COR-L47 (cell line): ENCODE measurements at regions not wholly inside any gene's neighbourhood (a gene's known extent, or its start where the extent isn't known, plus 50 kb on each side); places are given as distances from the start of the nearest gene placed in this dataset.
A peak's percentile ranks its signal among the peaks of the same experiment; 100 is the strongest.
"Not testable (repeated sequence)": the region's sequence is repeated elsewhere in the genome, so short reads cannot be mapped to it uniquely, and the experiment has no call there.

Experiments used
- DNase-seq: peaks from one replicate; lab custom pipeline; 2025; lab: John Stamatoyannopoulos, UW

DNA sequence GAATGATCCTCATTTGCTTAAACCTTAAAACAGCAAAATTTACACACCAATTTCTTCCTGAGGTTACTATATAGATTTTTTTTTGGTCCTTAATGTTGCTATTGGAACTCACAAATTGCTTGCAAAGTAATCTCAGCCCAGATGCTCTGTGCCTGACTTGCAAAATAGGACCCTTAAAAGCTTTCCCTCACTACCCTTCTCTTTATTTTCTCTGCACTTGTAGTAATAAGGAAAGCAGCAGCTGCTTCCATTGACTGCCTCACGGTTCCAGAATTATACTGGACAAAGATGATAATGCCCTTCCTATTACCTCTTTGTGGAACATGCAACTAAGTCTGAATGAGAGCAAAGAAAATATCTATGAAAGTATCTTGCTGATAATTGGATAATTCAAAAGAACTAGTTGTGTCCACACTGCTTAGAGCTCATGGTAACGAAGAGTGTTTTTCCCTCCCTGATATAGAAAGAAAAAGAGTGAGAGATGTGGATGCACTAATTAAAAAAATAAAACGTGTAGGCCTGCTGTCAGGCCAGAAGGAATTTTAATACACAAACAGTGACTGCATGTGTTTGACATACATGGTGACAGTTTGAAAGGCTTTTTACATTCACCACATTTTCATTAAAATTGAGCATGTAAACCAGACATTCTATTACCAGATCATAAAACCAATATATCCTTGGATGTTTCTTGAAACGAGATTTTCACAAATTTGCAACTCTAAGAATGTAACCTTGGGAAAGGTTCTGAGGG is 783.1 kb downstream of the GBE1 start:
- no peak for DNase-seq

DNA sequence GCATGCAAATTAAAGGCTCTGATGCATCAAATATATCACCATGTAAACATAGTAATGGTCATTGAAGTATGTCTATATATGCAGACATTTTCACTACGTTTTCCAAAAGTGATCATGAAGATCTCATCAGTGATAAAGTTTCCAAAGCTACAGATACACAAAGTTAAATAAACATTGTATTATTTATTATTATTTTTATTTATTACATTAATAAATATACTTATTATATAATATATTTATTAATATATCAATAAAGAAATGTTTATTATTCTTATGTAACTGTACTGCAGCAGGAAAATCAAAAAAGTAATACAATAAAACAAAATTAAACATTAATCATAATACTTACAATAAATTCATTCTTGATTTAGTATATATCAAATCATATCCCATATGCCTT is 791.2 kb downstream of the GBE1 start:
- DNase-seq: no peak

- DNase-seq: no peak
These were observed 831.9 kb downstream of the GBE1 start for GRCh38 chr3:80929576-80929975.

DNA sequence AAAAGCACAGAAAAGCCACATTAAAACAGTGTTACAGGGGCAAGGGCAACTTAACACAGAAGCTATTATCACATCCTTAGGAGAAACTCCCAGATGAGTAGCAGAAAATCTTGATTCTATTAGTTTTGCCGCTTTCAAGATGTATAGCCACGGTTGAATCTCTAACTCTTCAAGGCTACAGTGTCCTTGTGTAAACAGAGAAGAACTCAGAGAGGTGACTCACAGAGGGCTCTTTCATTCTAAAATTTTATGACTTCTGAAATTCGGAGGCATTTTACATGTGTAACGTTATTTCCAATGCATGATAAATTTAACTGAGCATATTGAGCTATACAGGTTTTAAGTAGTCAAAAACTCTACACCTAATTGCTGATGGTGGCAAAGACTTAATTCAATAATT is 846.6 kb downstream of the GBE1 start:
- no peak for DNase-seq

- no peak for DNase-seq
These were observed 863.2 kb downstream of the GBE1 start for GRCh38 chr3:80898211-80898610.

- DNase-seq: not testable (repeated sequence)
These were observed 864.4 kb downstream of the GBE1 start for GRCh38 chr3:80897005-80897404.

- no peak for DNase-seq
These were observed 870.9 kb downstream of the GBE1 start for GRCh38 chr3:80890571-80890970.

DNA sequence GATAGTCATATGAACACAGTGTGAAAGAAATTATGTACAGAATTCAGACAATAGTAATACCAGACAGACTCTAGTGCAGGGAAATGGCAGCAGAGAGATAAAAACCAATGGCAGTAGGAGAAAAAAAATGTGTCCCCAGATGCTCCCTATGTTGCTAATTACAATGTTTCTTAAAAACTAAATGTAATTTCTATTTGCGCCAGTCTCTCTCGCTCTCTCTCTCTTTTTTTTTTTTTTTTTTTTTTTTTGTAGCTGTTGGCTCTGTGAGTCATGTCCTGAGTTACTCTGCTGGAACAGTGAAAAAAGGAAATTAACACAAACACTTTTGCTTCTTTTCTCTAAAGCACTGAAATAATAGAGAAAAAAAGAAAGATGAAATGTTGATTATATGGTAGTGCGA is 871.9 kb downstream of the GBE1 start:
- no peak for DNase-seq

- no peak for DNase-seq
These were observed 890.9 kb downstream of the GBE1 start for GRCh38 chr3:80870476-80871041.

GRCh38 chr3:80855482-80855881 is 906.0 kb downstream of the GBE1 start:
- no peak for DNase-seq

GRCh38 chr3:80836395-80836794 is 925.0 kb downstream of the GBE1 start:
- DNase-seq: no peak

- DNase-seq: no peak
These were observed 953.9 kb downstream of the GBE1 start for GRCh38 chr3:80807577-80807976.

DNA sequence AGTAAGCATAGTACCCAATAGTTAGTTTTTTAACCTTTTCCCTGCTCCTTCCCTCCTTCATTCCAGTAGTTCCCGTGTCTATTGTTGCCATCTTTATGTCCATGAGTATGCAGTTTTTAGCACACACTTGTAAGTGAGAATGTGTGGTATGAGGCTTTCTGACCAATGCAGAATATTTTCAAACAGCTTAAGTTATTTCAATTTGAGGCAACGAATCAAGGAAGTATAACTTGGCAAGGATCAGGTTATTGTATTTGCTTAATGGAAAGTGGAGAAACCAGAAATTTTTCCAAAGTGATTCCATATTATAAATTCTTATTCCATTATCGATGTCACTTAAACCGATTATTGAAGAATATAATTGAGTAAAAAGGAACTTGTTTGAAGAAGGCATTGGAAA is 954.8 kb downstream of the GBE1 start:
- no peak for DNase-seq

- no peak for DNase-seq
These were observed 972.5 kb downstream of the GBE1 start for GRCh38 chr3:80788914-80789313.

DNA sequence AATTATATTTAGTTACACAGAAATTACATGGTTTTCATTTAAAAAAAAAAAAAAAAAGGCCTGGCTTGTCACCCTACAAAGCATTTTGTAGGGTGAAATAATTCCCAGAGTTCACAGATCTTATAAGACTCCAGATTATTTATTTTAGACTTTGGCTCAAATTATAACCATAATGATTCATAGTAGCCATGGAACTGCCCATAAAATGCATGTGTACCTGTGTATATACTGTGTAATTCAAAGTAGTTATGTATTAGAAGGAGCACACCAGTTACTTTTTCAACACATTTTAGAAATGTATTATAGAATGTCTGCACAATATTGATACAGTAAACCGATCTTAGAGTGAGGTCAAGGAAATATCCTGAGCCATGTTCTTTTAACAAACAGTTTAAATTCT is 975.6 kb downstream of the GBE1 start:
- DNase-seq: no peak

DNA sequence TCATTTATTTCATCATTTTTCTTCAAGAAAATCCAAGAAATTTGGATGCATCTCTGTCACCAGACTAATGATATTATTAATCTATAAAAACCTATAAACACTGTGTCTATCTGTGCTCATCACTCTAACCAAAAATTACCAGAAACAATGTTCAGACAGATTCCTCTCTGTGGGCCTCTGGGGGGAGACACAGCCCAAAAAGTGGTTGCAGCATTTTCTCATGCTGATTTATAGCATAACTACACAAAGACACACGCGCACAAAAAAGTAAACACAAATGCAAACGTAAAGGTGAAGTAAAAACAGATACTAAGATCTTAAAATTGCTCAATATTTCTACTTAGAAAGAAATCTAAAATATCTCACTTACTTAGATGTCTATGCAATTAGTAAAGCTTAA is 976.0 kb downstream of the GBE1 start:
- DNase-seq: peak; percentile 12

DNA sequence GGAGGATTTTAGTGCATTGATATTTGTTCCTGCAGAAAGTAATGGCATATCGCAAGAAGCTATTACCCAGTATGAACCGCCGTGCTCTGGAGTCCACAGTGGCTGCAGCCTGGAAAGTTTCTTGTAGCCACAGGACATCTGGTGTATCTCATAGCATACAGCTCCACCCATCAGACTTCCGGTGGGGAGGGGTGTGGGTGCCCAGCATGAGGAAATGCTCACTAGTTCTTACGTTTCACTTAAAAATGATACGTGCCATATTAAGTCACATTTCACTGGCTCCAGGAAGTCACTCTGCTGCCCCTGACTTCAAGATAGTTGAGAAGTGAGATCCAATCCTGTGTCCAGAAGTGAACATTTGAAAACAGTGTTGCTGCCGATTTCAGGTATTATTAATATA is 990.4 kb downstream of the GBE1 start:
- no peak for DNase-seq

GRCh38 chr3:80770106-80771074 is 991.1 kb downstream of the GBE1 start:
- no peak for DNase-seq

DNA sequence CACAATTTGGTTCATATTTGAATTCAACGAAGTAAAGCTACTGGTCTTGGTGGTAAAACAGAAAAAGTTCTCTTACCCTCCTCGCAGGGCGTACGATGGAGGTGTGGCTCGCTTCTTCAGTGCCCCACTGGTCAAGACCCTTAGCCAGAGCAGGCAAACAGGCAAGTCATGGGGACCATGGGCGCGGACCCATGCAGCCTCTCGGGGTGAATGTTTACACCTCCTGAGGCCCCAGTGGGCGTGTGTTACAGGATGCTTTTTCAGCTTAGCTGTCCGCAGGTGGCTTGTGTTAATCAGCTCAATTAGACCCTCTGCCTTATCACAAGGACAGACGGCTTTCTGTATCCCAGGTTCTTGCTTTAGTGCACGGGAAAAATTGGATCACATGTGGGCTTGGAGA is 991.8 kb downstream of the GBE1 start:
- no peak for DNase-seq

DNA sequence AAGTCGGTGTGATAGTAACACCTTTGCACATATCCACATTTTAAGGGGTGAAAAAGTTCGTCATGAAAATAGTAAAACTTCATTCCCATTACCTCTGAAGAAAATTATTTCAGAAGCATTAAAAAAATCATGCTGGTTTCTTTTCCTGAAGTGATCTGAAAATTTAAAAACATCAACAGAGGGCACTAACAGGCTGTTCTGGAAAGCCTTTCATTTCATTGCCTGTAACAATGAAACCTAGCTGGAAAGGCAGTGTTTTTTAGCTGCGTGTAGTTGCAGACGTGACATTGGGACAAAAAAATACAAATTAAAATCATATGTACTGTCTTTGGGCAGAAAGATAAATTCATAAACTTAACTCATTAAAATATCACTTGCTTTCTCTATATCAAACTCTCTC is 993.8 kb downstream of the GBE1 start:
- DNase-seq: no peak

DNA sequence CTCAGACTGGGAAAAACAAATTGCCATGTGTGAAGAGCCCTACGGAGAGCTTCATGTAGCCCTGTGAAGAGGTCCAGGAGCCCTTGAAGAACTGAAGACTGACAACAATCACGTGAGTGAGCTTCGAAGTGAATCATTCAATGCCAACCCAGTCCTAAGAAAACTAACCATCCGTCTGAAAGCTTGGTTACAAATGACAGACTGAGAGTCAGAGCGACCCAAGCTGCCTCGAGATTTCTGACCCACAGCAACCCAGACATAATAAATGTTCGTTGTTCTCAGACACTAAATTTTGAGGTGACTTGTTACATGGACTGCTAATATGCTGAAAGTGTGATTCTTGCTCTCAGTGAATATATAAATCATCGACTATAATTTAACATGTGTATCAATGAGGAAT is 987.2 kb upstream of the ROBO1 start:
- no peak for DNase-seq

- no peak for DNase-seq
These were observed 985.2 kb upstream of the ROBO1 start for GRCh38 chr3:80753021-80753420.

DNA sequence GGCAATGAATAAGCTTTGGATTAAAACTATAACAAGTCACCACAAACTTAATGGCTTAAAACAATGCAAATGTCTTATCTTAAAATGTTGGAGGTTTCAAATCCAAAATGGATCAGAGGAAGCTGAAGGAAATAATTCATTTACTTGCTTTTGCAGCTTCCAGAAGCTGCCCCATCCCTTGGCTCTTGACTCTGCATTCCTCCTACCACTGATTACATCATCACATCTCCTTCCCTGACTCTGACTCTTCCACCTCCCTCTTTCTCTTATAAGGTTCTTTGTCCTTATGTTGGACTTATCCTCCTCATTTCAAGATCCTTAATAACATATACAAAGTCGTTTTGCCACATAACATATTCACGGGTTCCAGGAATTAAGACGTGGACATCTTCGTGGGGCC is 982.8 kb upstream of the ROBO1 start:
- no peak for DNase-seq
